HG03025 (cell line): ENCODE measurements at regions not wholly inside any gene's neighbourhood (a gene's known extent, or its start where the extent isn't known, plus 50 kb on each side); places are given as distances from the start of the nearest gene placed in this dataset.
"Not testable (repeated sequence)": the region's sequence is repeated elsewhere in the genome, so short reads cannot be mapped to it uniquely, and the experiment has no call there.

Source experiments
- ATAC-seq: cut with Tn5 transposase; IDR thresholded peaks from one replicate; pipeline ENCODE4 v1.9.1; 2021; ENCODE audit warnings: mild to moderate bottlenecking, moderate library complexity; ENCODE audit not compliant: unreplicated experiment, low FRiP score

DNA sequence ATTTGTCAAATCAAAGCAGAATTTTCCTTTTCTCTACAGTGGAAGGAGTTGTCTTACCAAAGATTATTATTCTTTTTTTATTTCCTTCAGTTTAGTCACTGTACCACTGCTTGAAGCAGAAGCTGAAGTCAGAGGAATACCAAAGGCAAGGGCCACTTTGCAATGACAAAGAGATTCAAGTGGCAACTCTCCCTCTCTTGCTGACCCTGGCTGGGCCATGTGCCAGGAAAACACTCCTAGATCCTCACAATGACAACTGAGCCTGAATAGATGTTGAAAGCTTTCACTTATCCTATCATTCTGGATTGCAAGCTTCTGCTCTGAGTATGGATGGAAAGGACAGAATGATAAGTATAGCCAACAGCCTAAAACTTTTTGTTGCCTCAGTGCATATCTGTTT is 618.3 kb downstream of the NR2F1-AS1 start:
- ATAC-seq: no peak

- ATAC-seq: no peak
Observed at GRCh38 chr5:92956886-92957285, 624.1 kb downstream of the NR2F1-AS1 start.

DNA sequence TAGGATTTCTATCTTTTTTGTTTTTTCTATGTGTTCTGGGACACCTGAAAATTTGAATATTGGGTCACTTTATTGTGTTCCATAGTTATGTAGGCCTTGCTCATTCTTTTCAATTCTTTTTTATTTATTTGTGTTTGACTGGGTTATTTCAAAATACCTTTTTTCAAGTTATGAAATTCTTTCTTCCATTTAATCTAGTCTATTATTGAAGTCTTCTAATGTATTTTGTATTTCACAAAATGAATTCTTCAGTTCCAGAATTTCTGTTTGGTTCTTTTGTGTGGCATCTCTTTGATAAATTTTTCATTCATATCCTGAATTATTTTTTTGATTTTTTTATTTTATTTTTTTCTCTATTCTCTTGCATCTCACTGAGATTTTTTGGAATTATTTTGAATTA is 628.8 kb downstream of the NR2F1-AS1 start:
- no peak for ATAC-seq

DNA sequence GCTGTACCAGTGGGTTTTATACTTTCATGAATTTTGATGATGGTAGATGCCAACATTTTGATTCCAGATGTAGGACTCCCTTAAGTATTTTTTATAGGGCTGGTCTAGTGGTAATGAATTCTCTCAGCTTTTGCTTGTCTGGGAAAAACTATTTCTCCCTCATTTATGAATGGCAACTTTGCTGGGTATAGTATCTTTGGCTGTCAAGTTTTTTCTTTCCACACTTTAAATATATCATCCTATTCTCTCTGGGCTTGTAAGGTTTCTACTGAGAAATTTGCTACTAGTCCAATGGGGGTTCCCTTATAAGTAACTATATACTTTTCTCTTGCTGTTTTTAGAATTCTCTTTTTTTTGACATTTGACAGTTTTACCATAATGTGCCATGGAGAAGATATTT is 629.3 kb downstream of the NR2F1-AS1 start:
- no peak for ATAC-seq

GRCh38 chr5:92946546-92946945 is 634.5 kb downstream of the NR2F1-AS1 start:
- ATAC-seq: no peak

GRCh38 chr5:92945605-92946097 is 635.4 kb downstream of the NR2F1-AS1 start:
- ATAC-seq: no peak

- no peak for ATAC-seq
Observed at GRCh38 chr5:92944903-92945604, 636.0 kb downstream of the NR2F1-AS1 start.

- ATAC-seq: no peak
Observed at GRCh38 chr5:92944337-92944736, 636.7 kb downstream of the NR2F1-AS1 start.

GRCh38 chr5:92942762-92943161 is 638.3 kb downstream of the NR2F1-AS1 start:
- no peak for ATAC-seq

GRCh38 chr5:92941806-92942205 is 639.2 kb downstream of the NR2F1-AS1 start:
- no peak for ATAC-seq

DNA sequence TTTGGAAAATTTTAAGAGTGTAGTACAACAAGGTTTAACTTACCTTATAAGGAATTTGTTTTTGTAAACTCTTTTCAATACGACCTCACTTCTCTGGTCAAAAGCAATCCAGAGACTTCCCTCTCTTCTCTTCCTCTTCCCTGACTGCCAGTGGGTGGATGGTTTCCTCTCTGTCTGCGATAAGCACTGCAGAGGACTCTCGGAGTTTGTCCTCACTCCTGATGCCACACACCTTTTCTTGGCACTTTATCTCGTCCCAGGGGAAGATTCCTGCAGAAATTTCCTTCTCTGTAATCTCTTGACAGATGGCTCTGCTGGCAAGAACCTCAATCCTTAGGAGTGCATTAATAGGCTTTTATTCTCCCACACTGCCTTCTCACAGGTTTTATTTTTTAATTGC is 641.6 kb downstream of the NR2F1-AS1 start:
- no peak for ATAC-seq

- not testable (repeated sequence) for ATAC-seq
Observed at GRCh38 chr5:92937396-92937795, 643.6 kb downstream of the NR2F1-AS1 start.

DNA sequence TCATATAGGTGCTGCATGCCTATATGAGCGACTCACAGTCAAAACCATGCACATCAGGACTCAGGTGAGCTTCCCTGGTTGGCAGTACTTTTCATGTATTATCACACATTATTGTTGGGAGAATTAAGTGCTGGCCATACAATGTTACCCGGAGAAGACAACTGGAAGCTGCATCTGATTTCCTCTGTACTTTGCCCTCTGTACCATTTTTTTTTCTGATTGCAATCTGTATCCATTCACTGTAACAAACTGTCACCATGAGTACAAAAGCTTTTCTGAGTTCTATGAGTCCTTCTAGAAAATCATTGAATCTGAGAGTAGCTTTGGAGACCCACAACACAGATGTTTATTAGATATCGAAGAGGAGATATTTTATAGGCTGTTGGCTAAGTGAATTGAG is 651.0 kb downstream of the NR2F1-AS1 start:
- ATAC-seq: no peak

DNA sequence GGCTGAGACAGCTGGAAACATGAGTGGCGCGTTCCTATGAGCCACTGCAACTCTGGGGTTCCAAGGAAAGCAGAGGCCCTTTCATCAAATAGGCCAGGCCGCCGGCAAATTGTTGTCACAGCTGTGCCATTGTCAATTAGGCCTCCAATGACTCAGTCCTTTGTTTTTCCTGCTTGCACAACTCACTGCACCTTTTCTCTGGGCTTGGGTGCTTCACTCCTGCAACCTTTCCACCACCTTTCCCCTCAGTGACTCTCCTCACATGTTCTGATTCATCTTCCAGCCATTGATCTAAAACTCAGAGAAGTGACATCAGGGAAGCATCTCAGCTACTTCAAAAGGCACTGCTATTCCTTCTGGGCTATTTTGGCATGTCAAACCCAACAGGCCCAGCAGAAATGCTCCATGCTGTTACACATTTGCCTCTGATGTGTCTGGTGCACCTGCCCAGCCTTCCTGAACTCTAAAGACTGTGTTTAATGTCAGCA is 653.7 kb downstream of the NR2F1-AS1 start:
- no peak for ATAC-seq

GRCh38 chr5:92923885-92924284 is 657.1 kb downstream of the NR2F1-AS1 start:
- ATAC-seq: no peak

DNA sequence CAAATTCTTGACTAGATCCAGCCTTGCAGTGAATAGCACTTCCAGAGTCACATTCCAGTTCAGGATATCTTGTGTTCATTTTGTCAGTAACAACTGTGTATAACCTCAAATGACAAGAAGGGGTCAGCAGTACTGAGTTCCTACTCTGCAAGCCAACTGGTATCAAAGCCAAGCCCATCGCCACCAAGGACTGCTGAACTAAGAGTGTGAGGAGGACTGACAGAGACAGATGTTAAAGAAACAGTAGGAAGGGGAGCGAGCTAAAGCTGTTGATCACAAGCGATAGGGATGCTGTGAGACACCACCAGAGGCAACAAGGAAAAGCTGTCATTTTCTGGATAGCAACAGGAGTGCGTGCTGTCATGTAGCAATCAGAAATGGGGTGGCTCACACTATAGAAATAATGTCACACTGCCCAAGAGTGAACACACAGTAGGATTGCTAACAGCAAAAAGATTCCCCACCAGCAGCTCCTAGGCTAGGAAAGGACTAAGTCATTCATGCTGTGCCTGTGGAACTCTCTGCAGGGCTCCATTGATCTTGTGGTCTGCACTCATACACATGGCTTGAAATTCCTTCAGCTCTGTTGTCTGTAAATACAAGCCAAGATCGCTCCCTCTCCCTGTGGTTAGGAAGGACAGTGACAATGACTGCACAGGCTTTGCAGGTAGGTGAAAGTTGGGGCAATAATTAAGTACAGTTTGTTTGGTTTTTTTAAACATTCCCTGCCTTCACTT is 658.6 kb downstream of the NR2F1-AS1 start:
- no peak for ATAC-seq

GRCh38 chr5:92917044-92917443 is 664.0 kb downstream of the NR2F1-AS1 start:
- no peak for ATAC-seq

- no peak for ATAC-seq
Observed at GRCh38 chr5:92916036-92916435, 665.0 kb downstream of the NR2F1-AS1 start.

DNA sequence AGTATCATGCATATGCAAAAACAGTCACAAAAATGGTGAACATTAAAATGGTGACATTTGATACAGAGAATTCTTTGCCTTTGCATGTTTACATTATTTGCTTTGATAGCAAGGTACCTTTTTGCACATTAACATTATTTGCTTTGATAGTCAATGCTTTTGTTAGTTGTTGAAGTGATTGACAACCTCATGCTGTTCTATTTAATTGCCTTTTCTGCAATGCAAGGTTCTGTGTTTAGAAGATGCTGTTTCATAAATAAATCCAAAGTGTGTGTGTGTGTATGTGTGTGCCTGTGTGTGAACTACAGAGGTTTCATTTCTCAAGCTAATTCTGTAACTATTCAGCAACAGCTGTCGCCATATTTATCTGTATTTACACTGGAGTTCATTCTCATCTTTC is 668.7 kb downstream of the NR2F1-AS1 start:
- ATAC-seq: no peak

GRCh38 chr5:92911851-92912250 is 669.2 kb downstream of the NR2F1-AS1 start:
- no peak for ATAC-seq

GRCh38 chr5:92911293-92911692 is 669.7 kb downstream of the NR2F1-AS1 start:
- no peak for ATAC-seq

DNA sequence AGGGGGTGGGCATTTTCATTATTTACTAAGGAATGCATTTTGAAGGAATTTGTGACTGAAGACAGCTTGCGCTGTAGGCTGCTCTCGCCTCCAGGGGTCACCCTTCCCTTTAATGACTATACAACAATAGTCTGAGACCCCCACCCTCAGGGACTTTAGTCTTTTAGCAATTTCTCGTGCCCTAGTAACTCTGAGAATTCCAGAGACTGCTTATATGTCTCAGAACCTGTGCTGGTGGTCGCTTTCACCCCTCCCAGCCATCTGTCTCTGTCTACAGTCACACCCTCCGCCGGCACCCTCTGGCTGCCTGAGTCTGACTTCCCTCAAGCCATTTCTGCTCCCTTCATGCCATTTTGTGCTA is 671.4 kb downstream of the NR2F1-AS1 start:
- ATAC-seq: no peak
